ENCODE measurements at regions not wholly inside any gene's neighbourhood (a gene's known extent, or its start where the extent isn't known, plus 50 kb on each side); places are given as distances from the start of the nearest gene placed in this dataset.

- no peak for DNase-seq (ENCODE audit: low spot score)
These were observed 396.0 kb downstream of the SEC16B start for GRCh38 chr1:177573901-177574300.

- no peak for DNase-seq (ENCODE audit: low spot score)
These were observed 398.3 kb downstream of the SEC16B start for GRCh38 chr1:177571485-177572076.

DNA sequence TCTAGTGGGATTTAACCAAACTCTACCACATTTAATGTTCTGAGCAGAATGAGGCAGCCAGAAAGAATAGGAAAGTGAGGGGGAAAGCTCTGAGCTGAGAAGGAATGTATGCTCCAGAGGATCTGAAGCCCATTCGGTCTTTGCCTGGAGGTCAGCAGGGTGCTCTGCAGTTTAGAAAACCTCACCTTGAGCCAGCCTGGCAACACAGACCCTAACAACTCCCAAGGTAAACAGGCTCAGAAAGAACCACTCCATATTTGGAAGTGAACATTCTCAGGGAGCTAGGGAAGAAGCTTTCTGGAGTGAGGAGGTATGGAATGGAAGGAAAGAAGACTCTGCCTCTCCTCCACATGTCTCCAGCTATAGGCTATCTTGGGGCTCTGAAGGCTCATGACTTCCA is 398.8 kb downstream of the SEC16B start:
- no peak for DNase-seq (ENCODE audit: low spot score)

GRCh38 chr1:177569476-177569875 is 398.7 kb downstream of the BRINP2 start:
- DNase-seq (ENCODE audit: low spot score), result no peak

DNA sequence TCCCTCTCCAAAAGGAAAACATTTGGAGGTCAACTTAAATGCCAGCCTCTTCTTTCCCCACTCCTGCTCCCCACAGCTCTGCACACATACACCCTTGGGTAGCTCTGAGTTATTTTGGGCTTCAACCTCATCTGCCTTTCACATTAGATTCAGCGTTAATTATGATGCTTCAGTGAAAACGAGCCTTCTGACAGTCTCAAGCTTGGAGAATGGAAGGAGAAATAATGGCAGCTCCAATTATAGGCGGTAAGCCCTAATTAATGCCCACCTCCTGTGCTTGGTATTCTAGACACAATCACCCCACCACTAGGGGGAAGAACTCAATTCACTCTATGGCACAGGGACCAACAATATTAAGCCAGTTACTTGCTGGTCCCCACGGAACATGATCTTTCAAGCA is 397.9 kb downstream of the BRINP2 start:
- DNase-seq (ENCODE audit: low spot score), result no peak

DNA sequence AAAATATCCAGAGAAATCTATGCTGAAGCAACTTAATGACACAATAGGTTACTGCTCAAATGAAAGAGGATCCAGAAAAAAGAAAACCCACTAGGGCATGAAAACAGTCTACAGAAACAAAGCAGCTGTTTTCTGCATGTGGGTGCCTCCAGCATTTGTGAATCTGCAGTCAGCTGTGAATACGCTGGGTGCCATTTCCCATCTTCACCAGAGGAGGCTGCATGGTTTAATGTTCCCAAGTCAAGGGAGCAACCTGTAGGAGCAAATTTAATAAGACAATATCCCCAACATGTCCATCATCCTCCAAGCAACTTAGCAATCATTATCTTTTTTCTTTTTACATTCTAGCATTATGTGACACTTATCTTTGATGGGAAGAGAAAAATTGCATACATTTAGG is 396.6 kb downstream of the BRINP2 start:
- DNase-seq (ENCODE audit: low spot score), result no peak

DNA sequence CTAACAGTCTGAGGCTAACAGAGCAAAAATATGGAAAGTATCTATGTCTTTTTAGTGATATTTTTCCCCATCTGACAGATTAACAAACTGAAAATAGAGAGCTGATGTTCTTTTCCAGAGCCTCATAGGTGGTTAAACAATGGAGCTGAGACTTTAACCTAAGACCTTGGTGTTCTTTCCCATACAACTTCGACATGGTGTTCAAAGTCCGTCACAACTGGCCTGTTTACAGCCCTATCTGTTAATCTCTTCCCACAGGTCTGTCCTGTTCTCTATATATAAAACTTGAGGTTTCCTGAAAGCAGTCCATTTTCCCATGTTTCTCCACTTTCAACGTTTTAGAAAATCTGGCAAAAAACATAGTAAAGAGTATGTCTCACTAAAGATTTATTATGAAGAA is 395.7 kb downstream of the BRINP2 start:
- DNase-seq (ENCODE audit: low spot score), result no peak

GRCh38 chr1:177561436-177561835 is 390.7 kb downstream of the BRINP2 start:
- no peak for DNase-seq (ENCODE audit: low spot score)

DNA sequence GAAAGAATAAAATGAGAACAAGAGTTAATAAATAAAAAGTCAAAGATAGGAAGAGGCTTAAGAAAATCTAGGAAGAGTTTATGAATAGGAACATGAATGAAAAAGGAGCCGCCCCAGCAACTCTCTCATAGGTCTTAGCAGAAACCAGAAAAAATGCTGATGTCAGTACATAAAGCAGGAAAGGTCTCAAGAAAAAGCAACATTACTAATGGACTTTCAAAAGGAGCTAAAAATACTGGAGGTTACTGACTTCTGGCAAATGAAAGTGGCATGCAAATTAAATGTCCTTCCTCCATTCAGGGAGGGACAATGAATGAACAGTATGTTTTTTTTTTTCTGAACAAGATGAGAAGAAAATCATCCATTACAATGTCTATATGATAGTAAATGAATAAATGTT is 387.6 kb downstream of the BRINP2 start:
- DNase-seq (ENCODE audit: low spot score), result no peak

DNA sequence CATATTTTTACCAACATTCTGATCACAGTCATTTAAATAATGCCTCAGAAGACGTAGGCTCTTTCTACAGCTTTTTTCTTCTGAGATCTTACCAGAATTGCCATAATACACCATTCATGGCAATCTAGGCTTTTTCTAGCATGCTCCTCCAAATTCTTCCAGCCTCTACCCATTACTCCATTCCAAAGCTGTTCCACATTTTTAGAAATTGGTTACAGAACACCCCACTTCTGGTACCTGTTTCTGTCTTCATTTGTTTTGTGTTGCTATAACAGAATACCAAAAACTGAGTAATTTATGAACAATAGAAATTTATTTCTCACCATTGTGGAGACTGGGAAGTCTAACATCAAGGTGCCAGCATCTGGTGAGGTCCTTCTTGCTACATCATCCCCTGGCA is 385.4 kb downstream of the BRINP2 start:
- DNase-seq (ENCODE audit: low spot score), result no peak

GRCh38 chr1:177547200-177547599 is 376.4 kb downstream of the BRINP2 start:
- no peak for DNase-seq (ENCODE audit: low spot score)

DNA sequence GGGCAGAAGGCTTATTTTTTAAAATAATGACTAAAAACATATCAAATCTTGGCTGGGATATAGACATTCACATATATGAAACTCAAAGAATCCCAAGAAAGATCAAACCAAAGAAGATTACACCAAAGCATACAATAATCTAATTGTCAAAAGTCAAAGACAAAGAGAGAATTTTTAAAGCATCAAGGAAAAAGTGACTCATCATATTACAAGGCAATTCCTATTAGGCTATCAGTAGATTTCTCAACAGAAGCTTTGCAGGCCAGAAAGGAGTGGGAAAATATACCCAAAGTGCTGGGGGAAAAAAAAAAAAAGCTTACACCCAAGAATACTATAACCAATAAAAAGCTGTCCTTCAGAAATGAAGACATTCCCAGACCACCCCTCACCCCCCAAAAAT is 375.6 kb downstream of the BRINP2 start:
- no peak for DNase-seq (ENCODE audit: low spot score)

DNA sequence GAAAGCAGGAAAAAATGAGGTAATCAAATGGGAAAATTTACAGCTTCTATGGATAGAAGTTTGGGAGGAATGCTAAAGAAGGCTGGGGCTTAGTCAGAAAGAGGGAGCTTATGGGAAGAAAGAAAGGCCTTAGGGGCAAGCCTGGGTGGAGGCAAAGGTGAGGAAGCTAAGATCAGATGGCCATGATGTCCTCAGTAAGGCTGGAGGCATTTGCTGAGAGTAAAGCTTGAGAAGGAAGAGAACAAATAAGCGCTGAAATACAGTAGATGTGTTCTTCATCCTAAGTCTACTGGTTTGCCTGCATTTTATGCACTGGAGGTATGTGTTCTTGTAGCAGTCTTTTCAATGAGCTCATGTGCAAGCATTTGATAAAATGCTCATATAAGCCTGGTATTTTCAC is 355.4 kb downstream of the BRINP2 start:
- DNase-seq (ENCODE audit: low spot score), result no peak

- DNase-seq (ENCODE audit: low spot score), result no peak
These were observed 354.4 kb downstream of the BRINP2 start for GRCh38 chr1:177525176-177525575.

DNA sequence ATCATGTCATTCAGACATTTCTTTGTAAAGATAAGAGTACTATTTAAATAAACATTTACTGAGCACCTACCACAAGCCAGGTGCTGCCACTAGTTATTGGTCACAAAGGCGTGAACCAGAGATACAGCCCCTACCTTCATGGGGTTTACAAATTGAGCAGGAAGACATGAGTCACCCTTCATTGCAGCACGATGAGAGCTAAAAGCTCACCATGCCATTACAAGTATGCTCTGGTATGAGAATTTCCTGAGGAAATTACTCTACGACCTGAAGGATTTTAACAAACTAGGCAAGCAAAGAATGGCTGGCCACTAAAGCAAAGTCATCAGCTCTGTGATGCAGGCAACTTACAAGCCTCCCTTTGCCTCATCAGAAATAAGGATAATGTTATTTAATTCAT is 346.8 kb downstream of the BRINP2 start:
- DNase-seq (ENCODE audit: low spot score), result no peak

DNA sequence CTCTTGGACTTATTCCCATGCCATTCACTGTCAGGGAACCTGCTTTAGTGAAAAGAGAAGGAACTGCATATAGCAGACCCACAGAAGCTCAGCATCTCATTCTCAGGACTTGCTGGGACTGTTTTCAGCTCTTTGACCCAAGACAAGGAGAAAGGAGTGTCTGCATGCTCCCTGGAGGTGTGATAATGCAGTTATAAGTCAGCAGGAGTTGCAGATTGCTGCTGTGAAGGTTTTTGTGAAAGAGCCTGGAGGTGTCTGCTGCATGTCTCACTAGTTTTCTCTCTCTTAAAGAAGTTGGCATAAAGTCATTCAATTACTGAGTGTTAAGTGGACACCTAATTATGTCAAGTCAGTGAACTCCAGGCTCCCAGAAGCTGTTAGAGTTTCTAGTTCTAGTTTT is 343.4 kb downstream of the BRINP2 start:
- DNase-seq (ENCODE audit: low spot score), result no peak

DNA sequence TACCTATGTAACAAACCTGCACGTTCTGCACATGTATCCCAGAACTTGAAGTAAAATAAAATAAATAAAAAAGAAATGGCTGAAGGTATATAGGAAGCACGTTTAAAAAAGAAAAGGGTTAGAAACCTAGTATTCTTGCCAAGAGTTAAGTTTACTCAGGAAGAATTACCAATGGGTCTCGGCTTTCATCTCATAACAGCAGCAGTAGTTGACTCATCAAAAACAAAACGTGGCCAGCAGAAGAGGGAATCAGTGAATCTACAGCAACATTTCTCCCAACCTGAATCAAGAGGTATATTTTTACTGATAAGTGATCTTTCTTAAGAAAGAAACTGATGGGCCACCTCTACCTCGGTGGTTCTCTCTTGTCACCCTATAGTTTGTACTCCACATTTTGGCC is 340.3 kb downstream of the BRINP2 start:
- no peak for DNase-seq (ENCODE audit: low spot score)

GRCh38 chr1:177505905-177506590 is 335.3 kb downstream of the BRINP2 start:
- DNase-seq (ENCODE audit: low spot score), result no peak

GRCh38 chr1:177495878-177496277 is 325.1 kb downstream of the BRINP2 start:
- DNase-seq (ENCODE audit: low spot score), result no peak

- no peak for DNase-seq (ENCODE audit: low spot score)
These were observed 320.0 kb downstream of the BRINP2 start for GRCh38 chr1:177490786-177491185.

- no peak for DNase-seq (ENCODE audit: low spot score)
These were observed 319.4 kb downstream of the BRINP2 start for GRCh38 chr1:177490036-177490639.

GRCh38 chr1:177488722-177489121 is 318.0 kb downstream of the BRINP2 start:
- no peak for DNase-seq (ENCODE audit: low spot score)

GRCh38 chr1:177487481-177487880 is 316.7 kb downstream of the BRINP2 start:
- no peak for DNase-seq (ENCODE audit: low spot score)
